HUDEP-2 (cell line): ENCODE measurements at regions not wholly inside any gene's neighbourhood (a gene's known extent, or its start where the extent isn't known, plus 50 kb on each side); places are given as distances from the start of the nearest gene placed in this dataset.

Experiments used
- DNase-seq, 76 experiments: peaks; one replicate each; lab custom pipeline; 2025; ENCODE audit not compliant: unreplicated experiment in 76 of 76; lab: John Stamatoyannopoulos, UW

- DNase-seq, result no peak
Measured at GRCh38 chr9:79352322-79352721, 219.4 kb upstream of the TLE4 start.

- no peak for DNase-seq
Measured at GRCh38 chr9:79353856-79354520, 217.8 kb upstream of the TLE4 start.

GRCh38 chr9:79357194-79357593, 214.6 kb upstream of the TLE4 start:
- no peak for DNase-seq

GRCh38 chr9:79357616-79358015, 214.1 kb upstream of the TLE4 start:
- DNase-seq, result no peak

GRCh38 chr9:79360387-79361347, 211.1 kb upstream of the TLE4 start:
- no peak for DNase-seq

GRCh38 chr9:79362100-79363081, 209.4 kb upstream of the TLE4 start:
- no peak for DNase-seq

- no peak for DNase-seq
Measured at GRCh38 chr9:79369676-79370075, 202.1 kb upstream of the TLE4 start.

GRCh38 chr9:79371301-79371700, 200.5 kb upstream of the TLE4 start:
- no peak for DNase-seq

- DNase-seq, result no peak
Measured at GRCh38 chr9:79371948-79372555, 199.7 kb upstream of the TLE4 start.

GRCh38 chr9:79377339-79377855, 194.4 kb upstream of the TLE4 start:
- DNase-seq, result no peak

GRCh38 chr9:79378107-79378506, 193.7 kb upstream of the TLE4 start:
- no peak for DNase-seq

- DNase-seq, result no peak
Measured at GRCh38 chr9:79382044-79382443, 189.7 kb upstream of the TLE4 start.

- no peak for DNase-seq
Measured at GRCh38 chr9:79382458-79382857, 189.3 kb upstream of the TLE4 start.

- no peak for DNase-seq
Measured at GRCh38 chr9:79383096-79383495, 188.7 kb upstream of the TLE4 start.

- no peak for DNase-seq
Measured at GRCh38 chr9:79384091-79384490, 187.7 kb upstream of the TLE4 start.

- DNase-seq, result no peak
Measured at GRCh38 chr9:79384501-79384900, 187.3 kb upstream of the TLE4 start.

GRCh38 chr9:79387101-79387835, 184.5 kb upstream of the TLE4 start:
- no peak for DNase-seq

GRCh38 chr9:79390077-79390698, 181.6 kb upstream of the TLE4 start:
- no peak for DNase-seq
